Ishikawa (cell line): ENCODE measurements at regions not wholly inside any gene's neighbourhood (a gene's known extent, or its start where the extent isn't known, plus 50 kb on each side); places are given as distances from the start of the nearest gene placed in this dataset.

ENCODE experiments used
- CEBPB ChIP-seq: IDR thresholded peaks from 2 replicates; pipeline ENCODE4 v1.6.1; 2012
- CREB1 ChIP-seq: IDR thresholded peaks from 2 replicates; pipeline ENCODE4 v1.6.1; 2012; ENCODE audit warnings: low read depth
- EGR1 ChIP-seq: IDR thresholded peaks from 2 replicates; pipeline ENCODE4 v1.6.1; 2012
- EP300 ChIP-seq: IDR thresholded peaks from 2 replicates; pipeline ENCODE4 v1.6.1; 2012; ENCODE audit warnings: borderline replicate concordance
- FOXM1 ChIP-seq: IDR thresholded peaks from 2 replicates; pipeline ENCODE4 v1.6.1; 2012; ENCODE audit warnings: low read depth, borderline replicate concordance
- MAX ChIP-seq: IDR thresholded peaks from 2 replicates; pipeline ENCODE4 v1.6.1; 2012
- NFIC ChIP-seq: IDR thresholded peaks from 2 replicates; pipeline ENCODE4 v1.6.1; 2012
- RAD21 ChIP-seq: IDR thresholded peaks from 2 replicates; pipeline ENCODE4 v1.6.1; 2012; ENCODE audit warnings: low read depth
- REST ChIP-seq: IDR thresholded peaks from 2 replicates; pipeline ENCODE4 v1.6.1; 2012; ENCODE audit warnings: low read depth, mild to moderate bottlenecking
- TAF1 ChIP-seq: IDR thresholded peaks from 2 replicates; pipeline ENCODE4 v1.6.1; 2012; ENCODE audit warnings: low read depth, mild to moderate bottlenecking
- TCF12 ChIP-seq: IDR thresholded peaks from 2 replicates; pipeline ENCODE4 v1.6.1; 2012; ENCODE audit warnings: low read depth
- TEAD4 ChIP-seq: IDR thresholded peaks from 2 replicates; pipeline ENCODE4 v1.6.1; 2012
- USF1 ChIP-seq: IDR thresholded peaks from 2 replicates; pipeline ENCODE4 v1.6.1; 2012
- YY1 ChIP-seq: IDR thresholded peaks from 2 replicates; pipeline ENCODE4 v1.6.1; 2012; ENCODE audit warnings: low read depth
- ZBTB7A ChIP-seq: IDR thresholded peaks from 2 replicates; pipeline ENCODE4 v1.6.1; 2012; ENCODE audit warnings: low read depth

- TF ChIP-seq YY1 = no peak
- TF ChIP-seq TEAD4 = no peak
- no peak for TF ChIP-seq ZBTB7A
Measured at GRCh38 chr9:11088821-11089374, 476.1 kb upstream of the PTPRD start.

GRCh38 chr9:11092974-11093373, 480.2 kb upstream of the PTPRD start:
- no peak for TF ChIP-seq FOXM1
- no peak for TF ChIP-seq NFIC
- TF ChIP-seq EGR1 = no peak
- TF ChIP-seq EP300 = no peak
- TF ChIP-seq CREB1 = no peak
- TF ChIP-seq REST = no peak
- TF ChIP-seq YY1 = no peak
- no peak for TF ChIP-seq TAF1
- TF ChIP-seq CEBPB = no peak
- TF ChIP-seq TCF12 = no peak
- TF ChIP-seq MAX = no peak
- TF ChIP-seq USF1 = no peak
- no peak for TF ChIP-seq ZBTB7A
- TF ChIP-seq TEAD4 = no peak
- TF ChIP-seq RAD21 = no peak

- TF ChIP-seq CREB1 = no peak
- no peak for TF ChIP-seq MAX
- TF ChIP-seq USF1 = no peak
- TF ChIP-seq CEBPB = no peak
- TF ChIP-seq ZBTB7A = no peak
- no peak for TF ChIP-seq TCF12
- no peak for TF ChIP-seq YY1
- no peak for TF ChIP-seq TAF1
- no peak for TF ChIP-seq EP300
- TF ChIP-seq TEAD4 = no peak
- TF ChIP-seq REST = no peak
- TF ChIP-seq RAD21 = no peak
- no peak for TF ChIP-seq EGR1
- TF ChIP-seq FOXM1 = no peak
- no peak for TF ChIP-seq NFIC
Measured at GRCh38 chr9:11097020-11097419, 484.2 kb upstream of the PTPRD start.

- TF ChIP-seq RAD21 (no peak), TEAD4 (no peak), TAF1 (no peak), CREB1 (no peak)
Measured at GRCh38 chr9:11103525-11103924, 490.7 kb upstream of the PTPRD start.

GRCh38 chr9:11107196-11107595, 494.4 kb upstream of the PTPRD start:
- TF ChIP-seq TCF12 (no peak), ZBTB7A (no peak), YY1 (no peak), RAD21 (no peak), EGR1 (no peak), REST (no peak), FOXM1 (no peak), TEAD4 (no peak), CEBPB (no peak), EP300 (no peak), NFIC (no peak), TAF1 (no peak), USF1 (no peak), CREB1 (no peak), MAX (no peak)
